ENCODE measurements at regions not wholly inside any gene's neighbourhood (a gene's known extent, or its start where the extent isn't known, plus 50 kb on each side); places are given as distances from the start of the nearest gene placed in this dataset.

- TF ChIP-seq, protein P1, sequence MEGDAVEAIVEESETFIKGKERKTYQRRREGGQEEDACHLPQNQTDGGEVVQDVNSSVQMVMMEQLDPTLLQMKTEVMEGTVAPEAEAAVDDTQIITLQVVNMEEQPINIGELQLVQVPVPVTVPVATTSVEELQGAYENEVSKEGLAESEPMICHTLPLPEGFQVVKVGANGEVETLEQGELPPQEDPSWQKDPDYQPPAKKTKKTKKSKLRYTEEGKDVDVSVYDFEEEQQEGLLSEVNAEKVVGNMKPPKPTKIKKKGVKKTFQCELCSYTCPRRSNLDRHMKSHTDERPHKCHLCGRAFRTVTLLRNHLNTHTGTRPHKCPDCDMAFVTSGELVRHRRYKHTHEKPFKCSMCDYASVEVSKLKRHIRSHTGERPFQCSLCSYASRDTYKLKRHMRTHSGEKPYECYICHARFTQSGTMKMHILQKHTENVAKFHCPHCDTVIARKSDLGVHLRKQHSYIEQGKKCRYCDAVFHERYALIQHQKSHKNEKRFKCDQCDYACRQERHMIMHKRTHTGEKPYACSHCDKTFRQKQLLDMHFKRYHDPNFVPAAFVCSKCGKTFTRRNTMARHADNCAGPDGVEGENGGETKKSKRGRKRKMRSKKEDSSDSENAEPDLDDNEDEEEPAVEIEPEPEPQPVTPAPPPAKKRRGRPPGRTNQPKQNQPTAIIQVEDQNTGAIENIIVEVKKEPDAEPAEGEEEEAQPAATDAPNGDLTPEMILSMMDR (IDR thresholded peaks at IDR 0.05) = no peak
- no peak for TF ChIP-seq EZH2 (IDR thresholded peaks at IDR 0.05; ENCODE audit: borderline replicate concordance, insufficient read depth, low read depth, low read length, poor library complexity, severe bottlenecking)
Observed at GRCh38 chr12:108054496-108054895, 74.6 kb upstream of the WSCD2 start.
